Karpas-422 (cell line): ENCODE measurements at regions not wholly inside any gene's neighbourhood (a gene's known extent, or its start where the extent isn't known, plus 50 kb on each side); places are given as distances from the start of the nearest gene placed in this dataset.

Source experiments
- DNase-seq: peaks from one replicate; pipeline ENCODE4 v3.0.0-alpha.2; 2015
- H2AFZ ChIP-seq: fragments of 200-600 bp; sonication (generic); 2 replicates; pipeline ENCODE4 v1.6.1; 2014; ENCODE audit warnings: antibody characterized with exemption, low read length, mixed read lengths
- H3K27ac ChIP-seq: fragments of 200-600 bp; sonication (generic); 2 replicates; pipeline ENCODE4 v1.5.1; 2014; ENCODE audit warnings: mild to moderate bottlenecking, low read length, moderate library complexity
- H3K27me3 ChIP-seq: fragments of 200-600 bp; sonication (generic); 2 replicates; pipeline ENCODE4 v1.6.1; 2014; ENCODE audit warnings: low read length, mixed read lengths
- H3K36me3 ChIP-seq: fragments of 200-600 bp; sonication (generic); 2 replicates; pipeline ENCODE4 v1.6.1; 2014; ENCODE audit warnings: low read length, mixed read lengths; ENCODE audit not compliant: insufficient read depth
- H3K4me1 ChIP-seq: fragments of 200-600 bp; sonication (generic); 2 replicates; pipeline ENCODE4 v1.6.1; 2014; ENCODE audit warnings: mild to moderate bottlenecking, low read length, mixed read lengths
- H3K4me2 ChIP-seq: fragments of 200-600 bp; sonication (generic); 2 replicates; pipeline ENCODE4 v1.6.1; 2014; ENCODE audit warnings: low read length, low read depth, mild to moderate bottlenecking; ENCODE audit not compliant: poor library complexity, severe bottlenecking
- H3K4me3 ChIP-seq: fragments of 200-600 bp; sonication (generic); 2 replicates; pipeline ENCODE4 v1.5.1; 2014; ENCODE audit warnings: mild to moderate bottlenecking, antibody characterized with exemption, low read length, mixed read lengths
- H3K79me2 ChIP-seq: fragments of 200-600 bp; sonication (generic); 2 replicates; pipeline ENCODE4 v1.6.1; 2014; ENCODE audit warnings: mild to moderate bottlenecking, low read length, mixed read lengths
- H3K9ac ChIP-seq: fragments of 200-600 bp; sonication (generic); 2 replicates; pipeline ENCODE4 v1.6.0; 2014; ENCODE audit warnings: low read length
- H3K9me2 ChIP-seq: fragments of 200-600 bp; sonication (generic), shearing (Covaris generic); replicated peaks from 2 replicates; pipeline ENCODE4 v1.6.0; 2014; ENCODE audit warnings: mild to moderate bottlenecking, low read length, moderate library complexity; ENCODE audit not compliant: insufficient read depth
- H3K9me3 ChIP-seq: fragments of 300-700, 200-600 bp; sonication (generic); 2 replicates; pipeline ENCODE4 v1.6.1; 2014; ENCODE audit warnings: low read length, mixed read lengths
- H4K20me1 ChIP-seq: fragments of 200-600 bp; sonication (generic); 2 replicates; pipeline ENCODE4 v1.6.1; 2014; ENCODE audit warnings: mild to moderate bottlenecking, antibody characterized with exemption, low read length, low read depth; ENCODE audit not compliant: insufficient read depth

DNA sequence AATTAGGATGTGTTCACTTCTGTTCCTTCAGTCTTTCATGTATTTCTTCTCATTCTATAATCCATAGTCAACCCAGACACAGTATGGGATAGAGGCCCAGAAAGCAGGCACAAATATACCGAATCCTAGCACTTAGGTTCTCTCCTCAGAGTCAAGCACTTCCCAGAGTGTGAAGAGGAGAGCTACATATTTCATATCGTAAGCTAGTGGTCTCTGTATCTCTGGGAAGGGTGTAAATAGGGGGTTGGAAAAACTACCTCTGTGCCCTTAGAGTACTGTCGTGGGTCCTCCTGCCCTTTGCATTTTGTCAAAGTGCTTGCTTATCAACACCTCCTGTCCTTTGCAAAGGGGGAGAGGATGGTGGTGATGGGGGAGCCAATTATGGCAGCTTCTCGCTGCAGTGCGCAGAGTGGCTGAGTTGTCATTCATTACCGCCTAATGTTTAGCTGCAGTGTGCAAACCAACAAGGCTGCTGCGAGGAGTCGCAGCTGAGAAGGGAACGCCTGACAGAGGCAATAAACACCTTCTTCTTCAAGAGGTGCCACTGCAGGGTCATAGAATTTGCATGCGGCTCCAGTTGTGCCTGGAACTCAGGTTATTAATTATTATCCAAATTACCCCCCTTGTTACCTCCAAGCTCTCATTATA lies 182.7 kb downstream of the NUF2 start:
- no peaks in the 10 kb centered on the region for H3K4me1 ChIP-seq
- no peak overlapping the region for H3K9ac ChIP-seq
- no peaks in the 10 kb centered on the region for H3K36me3 ChIP-seq
- H3K9me2 ChIP-seq = no peaks in the 10 kb centered on the region
- H3K79me2 ChIP-seq = no peaks in the 10 kb centered on the region
- H3K9me3 ChIP-seq = no peaks in the 10 kb centered on the region
- no peak overlapping the region for H3K4me3 ChIP-seq
- H4K20me1 ChIP-seq = no peaks in the 10 kb centered on the region
- no peak overlapping the region for H3K4me2 ChIP-seq
- H3K27me3 ChIP-seq = no peaks in the 10 kb centered on the region
- H2AFZ ChIP-seq = no peak overlapping the region
- DNase-seq = no peak
- no peak overlapping the region for H3K27ac ChIP-seq

DNA sequence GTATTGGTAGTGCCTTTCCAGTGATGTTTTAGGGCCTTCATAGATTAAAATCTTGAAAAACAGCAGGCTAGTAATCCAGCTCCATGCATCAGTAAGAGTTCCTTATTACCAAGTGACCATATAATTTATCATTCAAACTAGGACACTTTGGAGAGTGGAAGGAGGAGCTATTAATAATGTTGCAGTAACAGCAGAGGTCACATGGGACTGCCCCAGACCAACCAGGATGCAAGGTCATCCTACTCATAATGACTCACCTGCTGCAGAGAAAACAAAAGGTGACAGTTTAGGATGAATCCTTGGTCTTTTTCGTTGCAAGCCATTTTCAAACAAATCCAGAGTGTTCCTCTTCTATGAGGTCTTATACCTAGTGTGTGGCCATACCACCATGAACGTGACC lies 187.4 kb downstream of the NUF2 start:
- H3K36me3 ChIP-seq = no peaks in the 10 kb centered on the region
- no peak for DNase-seq

DNA sequence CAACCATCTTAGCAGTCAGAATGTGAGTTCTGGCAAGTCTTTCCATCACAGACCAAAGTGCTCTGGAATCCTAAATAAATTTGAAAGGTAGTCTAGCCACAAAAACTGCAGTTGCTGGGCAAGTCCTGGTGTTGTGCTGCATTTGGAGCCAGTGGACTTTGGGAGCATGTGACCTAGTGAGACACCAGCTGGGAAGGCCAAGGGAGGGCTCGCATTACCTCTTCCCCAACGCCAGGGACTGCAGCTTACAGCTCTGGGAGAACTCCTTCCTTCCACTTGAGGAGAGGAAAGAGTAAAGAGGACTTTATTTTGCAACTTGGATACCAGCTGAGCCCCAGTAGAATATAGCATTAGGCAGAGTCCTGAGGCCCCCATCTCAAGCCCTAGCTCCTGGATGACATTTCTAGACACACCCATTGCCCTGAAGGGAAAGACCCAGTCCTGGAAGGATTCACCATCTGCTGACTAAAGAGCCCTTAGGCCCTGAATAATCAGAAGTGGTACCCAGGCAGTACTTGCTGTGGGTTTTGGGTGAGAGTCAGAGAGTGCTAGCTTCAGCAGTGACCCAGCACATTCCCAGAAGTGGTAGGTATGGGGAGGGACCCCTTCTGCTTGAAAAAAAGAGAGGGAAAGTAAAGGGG lies 190.7 kb downstream of the NUF2 start:
- no peak for DNase-seq
- H2AFZ ChIP-seq = no peak overlapping the region
- no peaks in the 10 kb centered on the region for H3K79me2 ChIP-seq
- H4K20me1 ChIP-seq = no peaks in the 10 kb centered on the region
- no peaks in the 10 kb centered on the region for H3K36me3 ChIP-seq
- H3K27ac ChIP-seq = no peak overlapping the region
- no peak overlapping the region for H3K4me3 ChIP-seq
- H3K4me2 ChIP-seq = no peak overlapping the region
- no peaks in the 10 kb centered on the region for H3K9me3 ChIP-seq
- no peaks in the 10 kb centered on the region for H3K27me3 ChIP-seq
- no peaks in the 10 kb centered on the region for H3K4me1 ChIP-seq
- H3K9ac ChIP-seq = no peak overlapping the region
- H3K9me2 ChIP-seq = no peaks in the 10 kb centered on the region

More for the DNA sequence above, 187.4 kb downstream of the NUF2 start:
- Histone ChIP-seq H3K27me3 (no peaks in the 10 kb centered on the region), H4K20me1 (no peaks in the 10 kb centered on the region), H3K9ac (no peak overlapping the region), H3K27ac (no peak overlapping the region), H2AFZ (no peak overlapping the region), H3K79me2 (no peaks in the 10 kb centered on the region), H3K4me3 (no peak overlapping the region), H3K4me1 (no peaks in the 10 kb centered on the region), H3K9me2 (no peaks in the 10 kb centered on the region), H3K9me3 (no peaks in the 10 kb centered on the region), H3K4me2 (no peak overlapping the region)

DNA sequence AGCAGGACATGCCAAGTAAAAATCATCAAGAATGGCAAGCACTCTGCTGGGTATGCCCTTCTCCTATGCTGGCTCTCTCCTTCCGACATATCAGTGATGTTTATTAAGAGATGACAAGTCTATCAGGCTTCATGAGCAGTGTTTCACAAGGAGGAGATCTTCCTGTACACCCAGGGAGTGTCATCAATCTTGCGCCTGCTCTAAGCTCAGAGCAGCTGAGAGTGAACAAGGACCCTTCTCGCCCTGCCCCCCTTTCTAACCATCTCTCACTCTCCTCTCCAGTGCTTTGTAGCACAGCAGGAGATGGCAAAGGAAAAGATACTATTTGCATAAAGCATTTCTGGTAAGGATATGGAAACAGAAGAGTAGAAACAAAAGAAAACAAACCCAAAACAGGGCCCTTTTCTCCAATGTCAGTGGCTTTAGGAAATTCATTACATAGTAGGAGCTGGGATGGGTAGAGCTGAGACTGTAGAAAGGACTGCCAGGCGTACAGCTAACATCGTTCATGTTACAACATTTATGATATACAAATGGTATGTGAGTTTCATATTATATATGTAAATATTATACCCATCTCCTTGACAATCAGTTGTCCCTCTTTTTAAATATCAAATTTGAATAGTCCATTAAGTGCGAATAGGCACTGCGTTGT lies 201.7 kb downstream of the NUF2 start:
- Histone ChIP-seq H3K79me2 (no peaks in the 10 kb centered on the region), H3K9me3 (no peaks in the 10 kb centered on the region), H3K4me2 (no peak overlapping the region), H3K4me3 (no peak overlapping the region), H3K9ac (no peak overlapping the region), H3K36me3 (no peaks in the 10 kb centered on the region), H3K27ac (no peak overlapping the region), H2AFZ (no peak overlapping the region), H3K27me3 (no peaks in the 10 kb centered on the region), H3K9me2 (no peaks in the 10 kb centered on the region), H3K4me1 (no peaks in the 10 kb centered on the region), H4K20me1 (no peaks in the 10 kb centered on the region)
- DNase-seq = no peak

DNA sequence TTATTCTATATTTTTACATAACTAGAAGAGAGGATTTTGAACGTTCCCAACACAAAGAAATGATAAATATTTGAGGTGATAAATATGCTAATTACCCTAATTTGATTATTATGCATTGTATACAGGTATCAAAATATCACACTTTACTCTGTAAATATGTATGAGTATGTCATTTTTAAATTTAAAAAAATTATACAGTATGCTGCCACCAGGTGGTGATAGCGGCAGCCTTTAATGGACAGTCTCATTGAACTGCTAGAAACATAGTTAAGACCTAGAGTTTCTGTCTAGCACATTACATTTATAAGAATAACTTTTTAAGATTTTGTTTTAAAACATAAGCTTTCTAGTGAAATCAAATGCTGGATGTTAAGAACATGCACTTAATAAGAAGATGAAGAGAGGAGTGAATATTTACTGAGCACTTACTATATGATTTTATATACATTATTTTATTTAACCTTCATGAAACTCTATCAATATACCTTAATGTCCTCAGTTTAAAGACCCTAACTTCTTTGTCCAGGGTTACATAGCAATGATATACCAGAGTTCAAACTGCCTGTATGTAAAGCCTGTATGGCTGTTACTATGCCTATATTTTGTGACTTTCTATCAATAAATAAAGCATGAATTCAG lies 207.1 kb downstream of the NUF2 start:
- Histone ChIP-seq H3K9me2 (no peaks in the 10 kb centered on the region), H3K27me3 (no peaks in the 10 kb centered on the region), H4K20me1 (no peaks in the 10 kb centered on the region), H3K4me3 (no peak overlapping the region), H3K79me2 (no peaks in the 10 kb centered on the region), H3K4me1 (no peaks in the 10 kb centered on the region), H3K9ac (no peak overlapping the region), H3K4me2 (no peak overlapping the region), H3K9me3 (no peaks in the 10 kb centered on the region), H2AFZ (no peak overlapping the region), H3K36me3 (no peaks in the 10 kb centered on the region), H3K27ac (no peak overlapping the region)
- peak; percentile 72 for DNase-seq

DNA sequence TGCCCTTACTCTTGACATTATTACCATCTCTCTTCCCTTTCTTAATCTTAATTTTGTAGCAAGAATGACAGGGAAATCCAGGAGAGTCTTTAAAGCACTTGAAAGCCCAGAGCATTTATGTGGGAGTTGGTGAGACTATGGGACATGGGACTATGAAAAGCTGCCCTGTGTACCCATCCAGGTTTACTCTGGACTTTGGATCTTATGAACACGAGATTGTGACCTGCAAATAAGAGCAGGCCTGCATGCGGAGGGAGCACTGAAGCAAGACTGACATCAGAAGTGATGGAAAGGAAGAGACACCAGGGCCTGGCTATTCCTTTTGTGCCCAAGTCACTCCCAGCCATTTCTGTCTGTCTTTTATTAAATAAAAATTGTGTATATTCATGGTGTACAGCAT lies 209.6 kb downstream of the NUF2 start:
- no peaks in the 10 kb centered on the region for H3K27me3 ChIP-seq
- no peak overlapping the region for H3K27ac ChIP-seq
- DNase-seq = no peak
- no peaks in the 10 kb centered on the region for H3K36me3 ChIP-seq
- H3K4me3 ChIP-seq = no peak overlapping the region
- H3K4me1 ChIP-seq = no peaks in the 10 kb centered on the region
- H3K9me2 ChIP-seq = no peaks in the 10 kb centered on the region
- no peak overlapping the region for H3K9ac ChIP-seq
- no peak overlapping the region for H3K4me2 ChIP-seq
- H4K20me1 ChIP-seq = no peaks in the 10 kb centered on the region
- no peak overlapping the region for H2AFZ ChIP-seq
- no peaks in the 10 kb centered on the region for H3K79me2 ChIP-seq
- no peaks in the 10 kb centered on the region for H3K9me3 ChIP-seq

DNA sequence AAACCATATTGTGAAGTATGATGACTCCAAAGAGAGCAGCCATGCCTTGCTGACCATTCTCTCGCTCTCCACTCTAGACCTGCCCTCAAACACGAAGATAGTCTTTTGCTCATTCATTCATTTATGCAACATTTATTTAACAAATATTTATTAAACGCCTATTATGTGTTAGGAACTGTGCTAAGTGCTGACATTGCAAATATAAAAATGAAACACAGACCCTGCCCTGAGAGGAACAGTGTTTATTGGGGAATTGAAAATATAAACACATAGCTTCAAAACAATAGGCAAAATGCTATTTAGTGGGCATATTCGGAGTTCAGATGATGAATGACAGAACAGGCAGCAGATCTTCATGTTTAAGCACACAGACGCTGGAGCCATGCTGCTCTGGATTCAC lies 213.6 kb downstream of the NUF2 start:
- Histone ChIP-seq H3K79me2 (no peaks in the 10 kb centered on the region), H2AFZ (no peak overlapping the region), H3K9me2 (no peaks in the 10 kb centered on the region), H3K27me3 (no peaks in the 10 kb centered on the region), H3K36me3 (no peaks in the 10 kb centered on the region), H3K9ac (no peak overlapping the region), H3K4me3 (no peak overlapping the region), H4K20me1 (no peaks in the 10 kb centered on the region), H3K4me1 (no peaks in the 10 kb centered on the region), H3K9me3 (no peaks in the 10 kb centered on the region), H3K27ac (no peak overlapping the region), H3K4me2 (no peak overlapping the region)
- DNase-seq = no peak

DNA sequence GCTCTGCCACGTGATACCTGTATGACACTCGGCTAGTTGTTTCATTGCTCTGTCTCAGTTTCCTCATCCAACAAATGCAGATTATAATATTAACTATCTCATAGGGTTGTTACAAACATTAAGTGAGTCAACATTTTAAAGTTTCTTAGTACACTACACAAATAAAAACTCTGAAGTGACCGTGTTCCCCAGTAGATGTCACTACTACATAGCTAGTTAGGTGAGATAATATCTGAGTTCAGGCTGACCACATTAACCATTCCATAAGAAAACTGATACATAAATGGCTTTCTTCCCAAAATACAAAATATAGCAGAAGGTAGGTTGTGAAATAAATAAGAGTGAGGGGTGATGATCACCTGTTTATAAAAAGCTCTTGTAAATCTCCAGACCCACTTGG lies 214.1 kb downstream of the NUF2 start:
- Histone ChIP-seq H3K9ac (no peak overlapping the region), H3K9me3 (no peaks in the 10 kb centered on the region), H3K36me3 (no peaks in the 10 kb centered on the region), H3K79me2 (no peaks in the 10 kb centered on the region), H3K4me2 (no peak overlapping the region), H3K4me1 (no peaks in the 10 kb centered on the region), H3K27ac (no peak overlapping the region), H2AFZ (no peak overlapping the region), H4K20me1 (no peaks in the 10 kb centered on the region), H3K27me3 (no peaks in the 10 kb centered on the region), H3K4me3 (no peak overlapping the region), H3K9me2 (no peaks in the 10 kb centered on the region)
- peak; percentile 45 for DNase-seq
